Skeletal muscle tissue (tissue), 3 donors: ENCODE measurements at regions not wholly inside any gene's neighbourhood (a gene's known extent, or its start where the extent isn't known, plus 50 kb on each side); places are given as distances from the start of the nearest gene placed in this dataset.

Experiments
- H3K27ac ChIP-seq: one replicate; pipeline ENCODE4 v1.7.0; 2013; ENCODE audit warnings: mild to moderate bottlenecking, low read depth, low read length, inconsistent platforms
- H3K27me3 ChIP-seq, 3 donors: one replicate each; pipeline ENCODE4 v1.7.0; 2013; ENCODE audit warnings: low read length in 3 of 3; ENCODE audit not compliant: control insufficient read depth in 3 of 3, insufficient read depth in 3 of 3
- H3K36me3 ChIP-seq, 3 donors: one replicate each; pipeline ENCODE4 v1.7.0; 2013; ENCODE audit warnings: low read length in 3 of 3; ENCODE audit not compliant: control insufficient read depth in 3 of 3, insufficient read depth in 3 of 3
- H3K4me1 ChIP-seq, 3 donors: one replicate each; pipeline ENCODE4 v1.7.0; 2013; ENCODE audit warnings: low read length in 3 of 3, mild to moderate bottlenecking in 3 of 3; ENCODE audit not compliant: control insufficient read depth in 3 of 3, insufficient read depth in 3 of 3
- H3K4me3 ChIP-seq, 3 donors: one replicate each; pipeline ENCODE4 v1.7.0; 2013; ENCODE audit warnings: low read length in 3 of 3
- H3K9ac ChIP-seq, 3 donors: one replicate each; pipeline ENCODE4 v1.7.0; 2013; ENCODE audit warnings: low read length in 3 of 3, mild to moderate bottlenecking in 3 of 3, moderate library complexity in 2 of 3, low read depth in 1 of 3
- H3K9me3 ChIP-seq, 3 donors: one replicate each; pipeline ENCODE4 v1.7.0; 2013; ENCODE audit warnings: low read length in 3 of 3; ENCODE audit not compliant: control insufficient read depth in 3 of 3
- donor health status: Osteomylitis.

GRCh38 chr12:91316161-91316906 lies 133.7 kb upstream of the DCN start:
- Histone ChIP-seq H3K36me3 (no peaks in the 10 kb centered on the region), H3K9ac (no peak overlapping the region), H3K27ac (no peak overlapping the region), H3K4me3 (no peak overlapping the region), H3K4me1 (no peaks in the 10 kb centered on the region), H3K27me3 (no peaks in the 10 kb centered on the region), H3K9me3 (no peaks in the 10 kb centered on the region)

GRCh38 chr12:91311081-91311480 lies 128.5 kb upstream of the DCN start:
- Histone ChIP-seq H3K9me3 (no peaks in the 10 kb centered on the region), H3K27ac (no peak overlapping the region), H3K4me3 (no peak overlapping the region), H3K9ac (no peak overlapping the region), H3K27me3 (no peaks in the 10 kb centered on the region), H3K36me3 (no peaks in the 10 kb centered on the region), H3K4me1 (no peaks in the 10 kb centered on the region)

- Histone ChIP-seq H3K4me3 (no peak overlapping the region), H3K9me3 (no peaks in the 10 kb centered on the region), H3K4me1 (no peaks in the 10 kb centered on the region), H3K27me3 (no peaks in the 10 kb centered on the region), H3K27ac (no peak overlapping the region), H3K36me3 (no peaks in the 10 kb centered on the region), H3K9ac (no peak overlapping the region)
Measured at GRCh38 chr12:91309450-91309849, 126.8 kb upstream of the DCN start.

- Histone ChIP-seq H3K4me3 (no peak overlapping the region), H3K9me3 (no peaks in the 10 kb centered on the region), H3K36me3 (no peaks in the 10 kb centered on the region), H3K27me3 (no peaks in the 10 kb centered on the region), H3K9ac (no peak overlapping the region), H3K4me1 (no peaks in the 10 kb centered on the region), H3K27ac (no peak overlapping the region)
Measured at GRCh38 chr12:91307957-91308670, 125.5 kb upstream of the DCN start.

- H3K4me3 ChIP-seq: no peak overlapping the region
- H3K9me3 ChIP-seq: no peaks in the 10 kb centered on the region
- no peaks in the 10 kb centered on the region for H3K36me3 ChIP-seq
- H3K9ac ChIP-seq: no peak overlapping the region
- no peaks in the 10 kb centered on the region for H3K27me3 ChIP-seq
- H3K4me1 ChIP-seq: no peaks in the 10 kb centered on the region
- no peak overlapping the region for H3K27ac ChIP-seq
Measured at GRCh38 chr12:91290354-91290753, 107.7 kb upstream of the DCN start.

GRCh38 chr12:91289906-91290305 lies 107.3 kb upstream of the DCN start:
- no peaks in the 10 kb centered on the region for H3K4me1 ChIP-seq
- no peaks in the 10 kb centered on the region for H3K27me3 ChIP-seq
- H3K9ac ChIP-seq: no peak overlapping the region
- H3K9me3 ChIP-seq: no peaks in the 10 kb centered on the region
- H3K36me3 ChIP-seq: no peaks in the 10 kb centered on the region
- H3K4me3 ChIP-seq: no peak overlapping the region
- no peak overlapping the region for H3K27ac ChIP-seq

- H3K36me3 ChIP-seq: no peaks in the 10 kb centered on the region
- H3K4me3 ChIP-seq: no peak overlapping the region
- H3K27ac ChIP-seq: no peak overlapping the region
- no peak overlapping the region for H3K9ac ChIP-seq
- H3K4me1 ChIP-seq: no peaks in the 10 kb centered on the region
- H3K27me3 ChIP-seq: no peaks in the 10 kb centered on the region
- H3K9me3 ChIP-seq: no peaks in the 10 kb centered on the region
Measured at GRCh38 chr12:91289072-91289471, 106.5 kb upstream of the DCN start.

- Histone ChIP-seq H3K9ac (no peak overlapping the region), H3K36me3 (no peaks in the 10 kb centered on the region), H3K27me3 (no peaks in the 10 kb centered on the region), H3K4me3 (no peak overlapping the region), H3K9me3 (no peaks in the 10 kb centered on the region), H3K4me1 (no peaks in the 10 kb centered on the region), H3K27ac (no peak overlapping the region)
Measured at GRCh38 chr12:91287753-91288152, 105.1 kb upstream of the DCN start.

GRCh38 chr12:91278126-91278525 lies 95.5 kb upstream of the DCN start:
- H3K27ac ChIP-seq: no peak overlapping the region
- H3K27me3 ChIP-seq: no peaks in the 10 kb centered on the region
- H3K36me3 ChIP-seq: no peaks in the 10 kb centered on the region
- no peaks in the 10 kb centered on the region for H3K4me1 ChIP-seq
- H3K9ac ChIP-seq: no peak overlapping the region
- H3K9me3 ChIP-seq: no peaks in the 10 kb centered on the region
- H3K4me3 ChIP-seq: no peak overlapping the region

- Histone ChIP-seq H3K9me3 (no peaks in the 10 kb centered on the region), H3K36me3 (no peaks in the 10 kb centered on the region), H3K4me3 (no peak overlapping the region), H3K9ac (no peak overlapping the region), H3K4me1 (no peaks in the 10 kb centered on the region), H3K27ac (no peak overlapping the region), H3K27me3 (no peaks in the 10 kb centered on the region)
Measured at GRCh38 chr12:91276509-91276908, 93.9 kb upstream of the DCN start.
